RKO (cell line): ENCODE measurements at regions not wholly inside any gene's neighbourhood (a gene's known extent, or its start where the extent isn't known, plus 50 kb on each side); places are given as distances from the start of the nearest gene placed in this dataset.

Source experiments
- DNase-seq: peaks from one replicate; pipeline ENCODE4 v3.0.0-alpha.2; 2016; ENCODE audit warnings: low spot score

DNA sequence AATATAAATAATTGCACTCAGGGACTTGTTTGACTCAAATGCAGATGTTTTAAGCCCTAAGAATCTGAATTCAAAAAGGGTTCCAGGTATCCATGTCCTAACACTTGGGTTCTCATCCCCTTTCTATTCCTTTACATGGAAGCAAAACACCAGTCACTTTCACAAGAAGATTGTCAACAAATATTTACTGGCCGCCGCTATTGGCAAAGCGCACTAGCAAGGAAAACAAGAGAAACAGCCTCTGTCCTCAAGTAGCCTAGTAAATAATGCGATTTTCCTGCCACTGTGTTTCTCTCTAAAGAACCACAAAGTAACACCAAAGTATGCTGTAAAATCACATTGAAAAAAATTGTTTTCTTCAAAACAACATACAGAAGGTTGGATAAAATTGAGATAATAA lies 66.7 kb upstream of the EZH2 start:
- no peak for DNase-seq

DNA sequence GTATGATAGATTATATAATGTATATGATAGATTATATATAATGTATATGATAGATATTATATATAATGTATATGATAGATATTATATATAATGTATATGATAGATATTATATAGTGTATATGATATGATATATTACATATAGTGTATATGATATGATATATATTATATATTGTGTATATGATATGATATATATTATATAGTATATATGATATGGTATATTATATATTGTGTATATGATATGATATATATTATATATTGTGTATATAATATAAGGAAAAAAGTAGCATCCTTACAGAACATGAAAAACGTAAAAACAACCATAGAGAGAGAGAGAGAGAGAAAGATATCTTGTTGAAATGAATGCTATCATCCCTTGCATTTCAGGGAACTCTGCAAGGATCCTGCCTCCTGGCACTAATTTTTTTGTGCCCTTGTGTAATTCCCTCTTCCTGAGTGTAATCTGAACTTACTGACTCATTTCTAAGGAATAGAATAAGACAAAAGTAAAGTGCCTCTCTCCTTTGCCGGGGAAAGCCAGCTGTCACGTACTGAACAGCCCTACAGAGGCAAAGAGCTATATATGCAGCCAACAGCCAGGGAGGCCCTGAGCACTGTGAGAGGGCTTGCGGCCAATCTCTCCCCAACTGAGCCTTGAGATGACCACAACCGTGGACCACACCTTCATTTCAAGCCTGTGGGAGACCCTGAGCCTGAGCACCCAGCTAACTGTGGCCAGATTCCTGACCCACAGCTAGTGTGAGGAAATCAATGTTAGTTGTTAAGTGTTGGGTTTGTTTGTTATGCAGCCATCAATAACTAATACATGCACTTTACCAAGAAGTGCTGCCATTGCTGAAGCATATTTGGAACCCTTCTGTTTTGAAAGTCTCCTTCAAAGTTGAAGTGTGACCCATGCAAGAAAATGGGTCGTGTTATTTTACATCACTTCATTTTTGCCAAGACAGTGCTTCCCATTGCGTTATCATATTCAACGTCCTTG lies 61.1 kb upstream of the EZH2 start:
- DNase-seq, result peak; percentile 79

- DNase-seq, result peak; percentile 93
These were observed 57.6 kb upstream of the EZH2 start for GRCh38 chr7:148941598-148942275.

GRCh38 chr7:148940702-148941597 lies 56.9 kb upstream of the EZH2 start:
- peak; percentile 94 for DNase-seq

- no peak for DNase-seq
These were observed 55.2 kb upstream of the EZH2 start for GRCh38 chr7:148939128-148939755.

- DNase-seq, result no peak
These were observed 51.4 kb upstream of the EZH2 start for GRCh38 chr7:148935451-148935850.
